Fibroblast of skin of left quadriceps (primary cell): ENCODE measurements at regions not wholly inside any gene's neighbourhood (a gene's known extent, or its start where the extent isn't known, plus 50 kb on each side); places are given as distances from the start of the nearest gene placed in this dataset.
A peak's percentile ranks its signal among the peaks of the same experiment; 100 is the strongest.
"Not testable (repeated sequence)": the region's sequence is repeated elsewhere in the genome, so short reads cannot be mapped to it uniquely, and the experiment has no call there.

Experiments
- DNase-seq, 2 experiments: peaks; one replicate each; pipeline ENCODE4 v3.0.0-alpha.2; 2013; ENCODE audit warnings: low read depth in 2 of 2

DNA sequence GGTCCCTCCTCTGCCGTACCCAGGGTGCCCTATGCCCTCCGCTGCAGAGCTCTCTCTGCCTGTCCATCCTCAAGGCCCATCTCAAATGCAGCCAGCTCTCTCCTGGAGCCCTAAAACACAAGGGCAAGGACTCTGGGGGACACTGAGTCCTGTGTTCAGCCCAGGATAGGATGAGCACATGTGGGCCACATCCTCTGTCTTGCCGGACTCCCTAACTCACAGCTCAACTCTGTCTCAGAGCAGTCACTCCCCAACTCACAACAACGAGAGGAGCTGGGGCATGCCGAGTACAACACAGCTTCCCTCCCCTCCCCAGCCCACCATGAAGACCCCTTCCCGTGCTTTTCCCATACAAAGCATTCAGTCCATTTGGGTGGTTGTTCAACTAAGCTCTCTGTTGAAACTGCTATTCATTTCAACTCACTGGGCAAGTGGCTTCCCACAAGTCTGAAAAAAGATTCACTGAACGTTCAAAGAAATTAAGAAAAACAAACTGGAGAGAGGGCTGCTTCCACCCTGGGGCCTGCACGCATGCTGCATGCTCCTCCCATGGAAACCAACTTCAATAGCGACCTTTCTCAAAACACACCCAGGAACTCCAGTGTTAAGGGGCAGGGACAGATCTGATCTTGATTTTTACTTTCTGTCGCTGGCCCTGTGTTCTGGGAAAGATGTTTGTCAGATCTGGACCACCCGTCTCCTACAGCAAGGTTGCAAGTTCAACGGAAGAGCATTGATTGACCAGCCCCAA lies 124.3 kb upstream of the IGF1R start:
- no peak for DNase-seq

DNA sequence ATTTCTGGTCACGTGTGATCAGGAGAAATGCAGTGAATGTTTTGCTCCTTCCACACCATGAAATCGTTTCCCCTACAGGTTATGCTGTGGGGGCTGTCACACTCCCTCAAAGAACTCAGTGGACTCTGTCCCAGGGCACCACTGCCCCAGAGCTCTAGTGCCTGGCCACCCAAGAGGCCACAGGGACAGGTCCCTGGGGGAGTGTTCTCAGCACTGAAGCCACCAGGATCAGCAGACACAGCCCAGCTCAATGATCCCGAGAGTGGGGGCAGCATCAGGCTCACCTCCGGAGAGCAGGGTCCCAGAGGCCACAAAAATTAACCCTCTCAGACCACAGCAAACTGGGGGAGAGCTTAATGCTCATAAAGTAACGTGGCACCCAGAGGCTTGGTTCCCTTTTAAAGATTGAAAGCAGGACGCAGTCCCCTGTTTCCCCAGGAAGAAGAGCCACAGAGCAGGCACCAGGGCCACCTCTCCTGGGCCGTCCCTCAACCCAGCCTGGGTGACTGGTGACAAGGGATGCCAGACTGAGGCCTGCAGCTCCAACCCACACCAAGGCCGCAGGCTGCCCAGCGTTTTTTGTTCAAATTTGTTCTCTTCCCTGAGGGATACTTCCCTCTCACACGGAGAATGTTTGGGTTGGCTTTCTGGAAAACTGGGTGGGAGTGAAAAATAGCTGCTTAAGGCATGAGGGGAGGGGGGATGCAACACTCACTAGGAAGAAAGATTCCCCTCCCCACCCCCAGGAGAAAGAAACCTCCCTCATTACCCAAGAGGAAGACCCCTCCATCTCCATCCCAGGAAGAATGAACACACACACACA lies 123.3 kb upstream of the IGF1R start:
- no peak for DNase-seq

DNA sequence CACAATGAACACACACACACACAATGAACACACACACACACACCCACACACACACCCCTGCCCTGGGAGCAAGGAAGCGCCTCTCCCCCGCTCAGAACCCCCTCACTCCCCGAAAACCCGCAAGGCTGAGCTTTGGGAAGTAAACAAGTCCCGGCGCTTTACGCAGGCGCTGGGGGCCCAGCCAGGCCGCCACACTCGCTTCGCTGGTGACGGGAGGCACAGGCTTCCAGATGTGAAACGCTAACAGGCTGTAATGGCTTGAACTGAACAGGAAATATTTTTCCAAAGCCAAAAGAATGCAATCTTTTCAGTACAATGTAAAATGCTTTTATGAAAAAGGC lies 122.7 kb upstream of the IGF1R start:
- peak; percentile 40 to 43 for DNase-seq

DNA sequence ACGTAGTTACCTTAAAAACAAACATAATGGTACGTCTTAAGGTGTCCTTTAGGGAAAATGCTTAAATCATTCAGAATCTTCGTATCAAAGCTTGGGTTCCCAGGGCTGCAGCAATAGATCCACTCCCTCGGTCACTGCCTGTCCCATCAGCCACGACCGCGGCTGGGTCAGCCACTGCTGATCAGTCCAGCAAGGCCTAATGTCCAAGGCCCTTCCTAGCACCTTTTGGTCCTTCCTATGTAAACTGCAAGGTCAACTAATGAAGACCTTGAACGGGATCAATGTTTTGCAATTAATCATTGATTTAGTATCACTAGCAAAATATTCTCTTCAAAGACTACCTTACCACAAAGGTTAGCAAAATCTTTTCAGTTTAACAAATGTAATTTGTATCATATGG lies 122.2 kb upstream of the IGF1R start:
- DNase-seq, result no peak

DNA sequence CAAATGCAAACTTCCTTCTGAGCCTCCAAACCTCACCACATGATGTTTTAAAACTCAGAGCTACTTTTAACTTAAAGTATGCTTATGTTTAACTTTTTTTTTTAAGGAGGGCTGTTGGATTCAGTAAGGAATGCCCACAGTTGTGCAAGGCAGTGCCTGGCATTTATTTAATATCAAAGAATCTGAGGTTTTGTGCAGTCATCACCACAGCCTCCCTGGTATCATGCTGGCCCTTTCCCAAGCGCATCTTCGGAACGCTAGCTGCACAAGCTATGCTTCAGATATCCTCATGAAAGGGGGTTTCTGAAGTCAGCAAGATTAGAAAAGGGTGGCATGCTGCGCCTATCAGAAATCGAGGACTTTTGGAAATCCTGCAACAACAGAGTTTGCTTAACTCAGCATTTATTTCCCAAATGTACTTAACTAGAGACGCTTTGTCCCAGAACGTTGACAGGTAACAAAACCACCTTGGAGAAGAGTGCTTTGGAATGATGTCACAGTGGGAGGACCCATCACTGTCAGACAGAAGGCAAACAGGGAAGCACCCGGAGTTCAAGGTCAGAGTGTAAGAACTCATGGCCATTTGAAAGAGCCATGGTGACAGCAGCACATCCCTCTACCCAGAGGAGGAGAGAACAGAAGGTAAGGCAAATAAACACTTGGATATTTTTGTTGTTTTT lies 120.2 kb upstream of the IGF1R start:
- DNase-seq, result no peak

- DNase-seq, result no peak
Measured at GRCh38 chr15:98529205-98530145, 118.9 kb upstream of the IGF1R start.

DNA sequence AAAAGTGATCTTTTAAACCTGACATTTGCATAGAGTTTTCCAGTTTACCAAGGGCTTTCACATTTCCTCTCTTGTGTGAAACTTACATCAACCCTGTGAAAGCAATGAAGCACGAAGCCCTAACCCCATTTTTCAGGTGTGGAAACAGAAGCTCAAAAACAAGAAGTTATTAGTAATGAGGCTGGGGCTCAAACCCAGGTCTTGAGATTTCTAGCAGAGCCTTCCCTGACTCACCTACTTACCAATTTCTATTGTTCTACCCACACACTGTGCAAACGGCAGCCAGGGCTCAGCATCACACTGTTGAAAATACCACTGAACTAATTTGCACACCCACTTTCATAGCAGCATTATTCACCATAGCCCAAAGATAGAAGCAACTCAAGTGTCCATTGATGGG lies 117.8 kb upstream of the IGF1R start:
- no peak for DNase-seq

GRCh38 chr15:98532063-98532462 lies 116.3 kb upstream of the IGF1R start:
- DNase-seq, result no peak

GRCh38 chr15:98536976-98537375 lies 111.4 kb upstream of the IGF1R start:
- no peak for DNase-seq

GRCh38 chr15:98537516-98538060 lies 110.8 kb upstream of the IGF1R start:
- DNase-seq, result no peak

- DNase-seq, result no peak
Measured at GRCh38 chr15:98541519-98541918, 106.8 kb upstream of the IGF1R start.

DNA sequence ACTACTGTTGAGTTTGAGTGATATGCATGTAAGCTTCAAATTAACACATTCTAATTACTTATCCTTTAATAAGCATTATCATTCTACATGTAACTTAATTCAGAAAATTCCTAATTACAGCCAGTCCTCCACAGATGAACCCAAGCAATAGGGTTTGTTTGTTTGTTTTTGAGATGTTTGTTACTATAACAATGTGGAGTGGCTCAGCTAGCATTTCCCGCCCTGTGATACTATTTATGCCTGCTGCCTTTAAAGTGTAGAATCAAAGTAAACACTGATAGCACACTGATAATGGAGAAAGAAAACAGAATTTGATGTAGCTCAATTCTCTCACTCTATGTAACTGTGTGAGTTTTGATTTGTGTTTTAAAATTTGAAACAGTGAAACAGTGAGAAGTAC lies 105.1 kb upstream of the IGF1R start:
- DNase-seq, result no peak

DNA sequence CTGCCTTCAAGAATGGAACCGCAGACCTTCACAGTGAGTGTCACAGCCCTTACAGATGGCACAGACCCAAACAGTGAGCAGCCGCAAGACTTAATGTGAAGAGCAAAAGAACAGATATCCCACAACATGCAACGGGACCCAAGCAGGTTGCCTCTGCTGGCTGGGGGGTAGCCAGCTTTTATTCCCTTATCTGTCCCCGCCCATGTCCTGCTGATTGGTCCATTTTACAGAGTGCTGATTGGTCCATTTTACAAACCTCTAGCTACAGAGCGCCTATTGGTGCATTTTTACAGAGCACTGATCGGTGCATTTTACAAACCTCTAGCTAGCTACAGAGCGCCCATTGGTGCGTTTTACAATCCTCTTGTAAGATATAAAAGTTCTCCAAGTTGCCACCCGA lies 102.0 kb upstream of the IGF1R start:
- no peak for DNase-seq

DNA sequence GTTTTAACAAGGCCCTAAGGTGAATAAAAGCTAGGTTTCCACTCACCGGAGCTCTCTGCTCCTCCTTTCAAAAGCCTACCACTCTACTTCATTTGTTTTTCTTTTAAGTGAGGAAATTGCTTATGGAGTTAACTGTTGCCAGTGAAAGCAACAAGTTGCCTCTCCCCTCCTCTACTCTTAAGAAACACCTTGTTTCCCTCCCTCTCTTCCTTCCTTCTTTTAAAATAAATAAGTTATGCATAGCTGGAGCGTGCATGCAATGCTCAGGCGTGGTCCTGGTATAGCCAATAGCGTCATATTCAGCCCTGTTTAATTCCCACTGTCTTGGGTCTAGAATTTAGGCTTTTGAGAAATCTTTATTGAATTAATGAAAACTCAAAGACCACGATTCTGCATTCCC lies 101.1 kb upstream of the IGF1R start:
- DNase-seq, result no peak

DNA sequence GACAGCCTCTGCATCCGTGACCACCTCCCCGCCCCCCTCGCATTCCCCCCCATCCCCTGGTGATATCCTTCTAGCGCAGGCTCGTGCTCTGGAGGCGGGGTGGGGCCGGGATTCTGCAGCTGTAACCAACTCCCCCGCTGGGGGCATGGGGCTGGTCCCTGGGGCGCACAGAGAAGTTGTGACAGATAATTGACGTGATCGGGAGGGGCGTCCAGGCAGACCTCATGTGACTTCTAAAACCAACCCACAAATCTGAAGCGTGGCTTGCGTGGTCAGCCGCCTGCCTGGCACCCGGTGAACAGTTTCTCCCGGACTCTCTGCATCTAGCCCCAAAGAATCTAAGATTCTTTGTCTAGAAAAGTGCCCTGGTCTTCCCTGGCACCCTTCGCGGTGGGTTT lies 100.6 kb upstream of the IGF1R start:
- DNase-seq, result no peak

GRCh38 chr15:98548139-98548971 lies 100.0 kb upstream of the IGF1R start:
- DNase-seq, result peak; percentile 64 to 73

DNA sequence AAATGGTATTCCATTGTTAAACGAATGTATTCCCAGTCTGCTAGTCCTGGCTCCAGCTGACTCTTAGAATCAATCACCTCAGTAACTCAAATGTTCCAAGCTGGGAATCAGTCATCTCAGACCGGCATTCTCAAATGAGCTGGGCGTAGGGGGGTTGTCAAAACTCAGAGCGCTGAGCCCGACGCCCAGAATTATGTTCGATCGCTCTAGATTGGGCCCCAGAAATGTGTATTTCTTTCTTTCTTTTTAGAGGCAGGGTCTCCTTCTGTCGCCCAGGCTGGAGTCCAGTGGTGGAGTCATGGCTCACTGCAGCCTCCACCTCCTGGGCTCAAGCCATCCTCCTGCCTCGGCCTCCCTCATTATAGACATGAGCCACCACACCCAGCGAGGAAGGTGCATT lies 99.3 kb upstream of the IGF1R start:
- no peak for DNase-seq

- DNase-seq, result no peak
Measured at GRCh38 chr15:98549741-98550140, 98.6 kb upstream of the IGF1R start.

- not testable (repeated sequence) for DNase-seq
Measured at GRCh38 chr15:98550363-98550762, 98.0 kb upstream of the IGF1R start.

GRCh38 chr15:98551936-98552562 lies 96.3 kb upstream of the IGF1R start:
- no peak for DNase-seq
